ENCODE measurements at regions not wholly inside any gene's neighbourhood (a gene's known extent, or its start where the extent isn't known, plus 50 kb on each side); places are given as distances from the start of the nearest gene placed in this dataset.

GRCh38 chr9:19650312-19650711 lies 138.5 kb downstream of the SLC24A2 start:
- TF ChIP-seq CTCF (IDR thresholded peaks at IDR 0.05) (no peak), EP300 (IDR thresholded peaks at IDR 0.05) (no peak)

All from gastroesophageal sphincter (tissue), 3 donors.